Endometrial microvascular endothelial cells (primary cell): ENCODE measurements at regions not wholly inside any gene's neighbourhood (a gene's known extent, or its start where the extent isn't known, plus 50 kb on each side); places are given as distances from the start of the nearest gene placed in this dataset.

Source experiments
- in situ Hi-C: cut with HindIII; loops from 2 replicates; pipeline ENCODE4 v1.10.0; 2017; ENCODE audit warnings: low sequenced_read_pairs, low pct_unique_long_range_greater_than_20kb; ENCODE audit errors: inconsistent ontology term

GRCh38 chr1:98437540-98437939, 224.0 kb upstream of the SNX7 start:
- in situ Hi-C loops = no loop called here

GRCh38 chr1:98437011-98437410, 224.5 kb upstream of the SNX7 start:
- in situ Hi-C loops = no loop called here

DNA sequence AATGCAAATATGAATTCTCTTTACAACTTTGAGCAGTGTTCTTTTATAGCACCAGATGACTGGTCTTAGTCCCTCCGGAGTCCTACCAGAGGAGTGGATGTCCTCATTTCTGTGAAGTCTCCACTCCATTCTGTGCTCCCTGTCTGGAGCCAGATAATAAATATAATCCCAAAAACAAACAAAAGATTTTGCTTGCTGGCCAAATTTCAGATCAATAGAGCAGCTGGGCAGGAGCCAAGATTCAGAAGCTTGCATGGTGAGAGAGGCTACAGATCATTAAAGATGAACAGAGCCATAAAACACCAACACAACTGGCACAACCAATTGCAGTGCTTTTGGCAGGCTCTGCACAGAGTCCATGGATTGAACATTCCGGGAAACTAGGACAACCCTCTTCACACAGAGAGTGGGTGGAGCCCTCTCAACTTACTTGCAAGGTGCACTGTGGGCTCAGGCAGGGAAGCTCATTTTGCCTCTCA, 231.5 kb upstream of the SNX7 start:
- in situ Hi-C loops = no loop called here

DNA sequence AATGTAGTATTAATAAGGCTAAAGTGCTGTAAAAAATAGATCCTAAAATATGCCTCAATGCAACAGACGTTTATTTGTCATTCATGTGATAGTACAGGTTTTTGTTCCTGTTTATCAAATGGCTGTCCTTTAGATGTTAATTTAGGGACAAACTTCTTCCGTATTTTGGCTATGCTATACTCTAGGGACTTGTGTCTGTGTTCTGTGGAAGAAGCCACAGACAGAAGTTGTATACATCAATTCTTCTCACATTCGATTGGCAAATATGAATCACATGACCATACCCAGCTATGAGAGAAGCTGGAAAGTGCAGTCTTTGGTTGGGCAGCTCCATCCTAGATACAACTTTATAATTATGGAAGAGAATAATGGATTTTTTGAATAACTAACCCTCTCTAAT, 232.7 kb upstream of the SNX7 start:
- in situ Hi-C loops = no loop called here

DNA sequence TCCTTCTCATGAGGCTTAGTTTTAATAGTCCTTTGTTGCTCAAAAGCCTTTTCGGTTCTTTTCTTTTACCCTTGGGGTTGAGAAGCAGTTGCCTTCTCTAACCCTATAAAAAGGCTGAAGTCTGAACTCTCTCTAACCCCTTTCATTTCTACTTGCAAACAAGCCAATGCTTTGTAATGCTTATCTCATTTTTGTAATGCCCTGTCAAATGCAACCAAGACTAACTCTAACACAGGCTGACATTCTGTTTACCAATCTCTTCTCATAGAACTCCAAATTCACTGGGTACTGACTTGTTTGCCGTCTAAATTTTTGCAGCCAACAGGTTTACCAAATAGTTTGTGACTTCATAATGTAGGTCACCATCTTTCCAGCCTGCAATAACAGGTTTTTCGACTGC, 233.9 kb upstream of the SNX7 start:
- in situ Hi-C loops = no loop called here

DNA sequence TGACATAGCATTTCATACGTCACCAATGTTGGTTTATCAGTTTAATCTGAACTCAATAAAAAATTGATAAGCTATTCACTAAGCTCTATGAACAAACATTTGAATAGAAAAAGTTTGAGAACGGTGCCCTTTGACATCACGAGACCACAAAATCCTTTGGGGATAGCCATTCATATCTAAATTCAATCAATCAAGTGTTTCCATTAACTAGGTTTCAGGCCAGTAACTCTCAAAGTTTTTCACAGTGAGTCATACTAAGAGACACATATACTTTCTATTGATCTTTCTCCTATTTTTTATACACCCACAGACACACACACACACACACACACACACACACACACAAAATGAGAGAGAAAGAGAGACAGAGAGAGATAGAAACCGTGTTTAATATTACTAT, 235.4 kb upstream of the SNX7 start:
- in situ Hi-C loops = no loop called here

GRCh38 chr1:98422816-98423215, 238.7 kb upstream of the SNX7 start:
- in situ Hi-C loops = no loop called here

- in situ Hi-C loops = no loop called here
Measured at GRCh38 chr1:98421085-98421435, 240.5 kb upstream of the SNX7 start.

GRCh38 chr1:98420376-98421084, 241.0 kb upstream of the SNX7 start:
- in situ Hi-C loops = no loop called here

- in situ Hi-C loops = no loop called here
Measured at GRCh38 chr1:98417820-98418219, 243.7 kb upstream of the SNX7 start.

- in situ Hi-C loops = no loop called here
Measured at GRCh38 chr1:98410082-98410481, 251.4 kb upstream of the SNX7 start.

- in situ Hi-C loops = no loop called here
Measured at GRCh38 chr1:98406352-98407088, 255.0 kb upstream of the SNX7 start.

GRCh38 chr1:98405581-98406074, 255.9 kb upstream of the SNX7 start:
- in situ Hi-C loops = no loop called here

DNA sequence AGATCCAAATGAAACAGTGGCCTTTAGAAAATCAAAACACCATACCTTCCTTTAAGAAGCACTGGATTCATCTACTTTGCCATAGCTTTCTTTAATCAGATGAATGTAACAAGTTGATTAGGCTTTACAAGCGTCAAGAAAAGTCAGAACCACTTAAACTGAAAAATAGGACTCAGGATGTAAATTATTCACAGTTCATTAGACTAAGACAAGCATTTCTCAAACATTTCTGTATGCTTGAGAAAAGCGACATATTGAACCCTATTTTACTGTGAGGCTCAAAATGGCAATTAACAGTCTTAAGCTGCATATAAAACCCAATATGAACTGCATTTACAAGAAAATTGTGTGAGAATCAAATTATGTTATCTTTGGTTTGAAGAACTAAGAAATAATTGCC, 256.7 kb upstream of the SNX7 start:
- in situ Hi-C loops = no loop called here

DNA sequence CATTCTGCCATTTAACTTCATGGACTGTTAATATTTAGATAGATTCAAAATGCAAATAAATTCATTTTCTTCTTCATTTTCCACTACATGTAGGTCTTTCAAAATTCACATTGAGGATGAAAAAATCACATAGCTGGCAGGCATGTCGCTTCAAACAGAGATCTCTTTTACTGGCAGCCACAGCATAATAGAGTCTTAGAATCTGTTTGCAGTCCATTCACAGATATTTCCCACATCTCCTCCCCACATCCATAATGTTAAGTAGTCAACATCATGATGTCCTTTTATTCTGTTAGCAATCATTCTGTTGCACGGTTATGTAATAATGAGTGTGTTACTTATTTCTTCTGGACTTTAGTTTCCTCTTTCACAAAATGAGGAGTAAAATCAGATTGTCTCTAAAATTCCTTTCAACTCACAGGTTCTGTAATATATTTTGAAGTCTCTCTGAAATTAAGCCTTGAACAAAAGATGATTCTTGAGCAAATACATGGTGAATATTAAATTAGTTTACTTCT, 257.5 kb upstream of the SNX7 start:
- in situ Hi-C loops = no loop called here

DNA sequence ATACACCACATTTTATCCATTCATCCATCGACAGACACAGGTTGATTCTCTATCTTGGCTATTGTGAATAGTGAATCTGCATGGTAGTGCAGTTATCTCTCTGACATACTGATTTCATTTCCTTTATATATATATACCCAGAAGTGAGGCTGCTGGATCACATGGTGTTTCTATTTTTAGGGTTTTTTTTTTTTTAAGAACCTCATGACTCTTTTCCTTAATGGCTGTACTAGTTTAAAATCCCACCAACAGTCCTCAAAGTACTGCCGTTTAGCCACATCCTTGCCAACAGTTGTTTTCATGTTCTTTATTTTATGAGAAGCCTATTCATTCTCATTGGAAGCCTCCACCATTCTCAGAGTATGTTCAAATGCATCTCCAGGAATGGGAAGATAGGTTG, 258.7 kb upstream of the SNX7 start:
- in situ Hi-C loops = no loop called here

GRCh38 chr1:98400446-98400845, 261.1 kb upstream of the SNX7 start:
- in situ Hi-C loops = no loop called here

DNA sequence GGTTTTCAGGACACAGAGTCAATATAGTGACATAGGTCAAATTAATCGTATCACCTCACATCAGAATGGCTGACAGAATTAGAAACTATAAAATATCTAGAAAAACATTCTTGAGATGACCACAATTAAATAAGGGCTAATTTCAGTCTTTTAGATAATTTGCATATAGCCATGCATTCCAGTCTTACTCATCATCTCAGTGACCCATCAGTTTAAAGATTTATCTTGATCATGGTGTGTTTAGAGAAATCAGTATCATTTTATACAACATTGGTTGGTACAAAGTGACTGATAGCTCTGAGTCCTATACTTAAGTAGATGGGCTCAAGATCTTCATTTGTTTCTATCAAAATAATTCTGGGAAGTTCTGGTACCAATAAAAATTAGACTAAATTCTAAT, 262.3 kb upstream of the SNX7 start:
- in situ Hi-C loops = no loop called here

- in situ Hi-C loops = no loop called here
Measured at GRCh38 chr1:98398649-98399048, 262.9 kb upstream of the SNX7 start.

- in situ Hi-C loops = no loop called here
Measured at GRCh38 chr1:98398092-98398491, 263.4 kb upstream of the SNX7 start.
